ENCODE measurements at regions not wholly inside any gene's neighbourhood (a gene's known extent, or its start where the extent isn't known, plus 50 kb on each side); places are given as distances from the start of the nearest gene placed in this dataset.

DNA sequence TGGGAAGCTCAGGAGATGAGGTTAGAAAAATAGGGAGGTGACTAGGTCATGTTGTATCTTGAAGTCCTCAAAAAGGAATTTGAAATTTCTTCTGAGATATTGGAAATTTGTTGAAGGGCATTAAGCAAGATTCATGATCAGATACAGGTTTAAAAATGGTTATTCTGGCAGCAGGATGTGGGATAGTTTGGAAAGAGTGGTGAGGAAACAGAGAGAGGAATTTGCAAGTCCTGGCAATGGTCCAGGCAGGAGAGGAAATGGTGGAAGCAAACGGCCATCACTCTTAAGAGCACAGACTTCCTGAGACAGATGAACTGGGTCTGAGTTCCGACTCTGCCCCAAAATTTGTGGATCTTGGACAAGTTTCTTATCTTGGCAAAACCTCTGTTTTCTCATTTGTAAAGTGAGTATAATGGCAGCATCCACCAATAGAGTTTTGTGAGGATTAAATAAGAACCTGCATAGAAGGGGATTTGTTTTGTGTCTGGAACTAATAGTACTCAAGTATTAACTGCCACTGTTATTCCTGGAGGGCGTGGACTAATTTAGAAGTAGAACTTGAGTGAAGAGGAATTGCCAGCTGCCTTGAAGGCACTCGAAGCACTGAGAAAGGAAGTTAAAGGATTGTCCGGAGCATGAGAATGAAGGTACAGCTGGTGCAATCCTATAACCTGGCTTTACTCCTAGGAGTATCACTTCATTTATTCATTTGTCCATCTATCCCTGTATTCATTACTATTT, 99.6 kb downstream of the CCNA1 start (continued):
- TF ChIP-seq, protein P1, sequence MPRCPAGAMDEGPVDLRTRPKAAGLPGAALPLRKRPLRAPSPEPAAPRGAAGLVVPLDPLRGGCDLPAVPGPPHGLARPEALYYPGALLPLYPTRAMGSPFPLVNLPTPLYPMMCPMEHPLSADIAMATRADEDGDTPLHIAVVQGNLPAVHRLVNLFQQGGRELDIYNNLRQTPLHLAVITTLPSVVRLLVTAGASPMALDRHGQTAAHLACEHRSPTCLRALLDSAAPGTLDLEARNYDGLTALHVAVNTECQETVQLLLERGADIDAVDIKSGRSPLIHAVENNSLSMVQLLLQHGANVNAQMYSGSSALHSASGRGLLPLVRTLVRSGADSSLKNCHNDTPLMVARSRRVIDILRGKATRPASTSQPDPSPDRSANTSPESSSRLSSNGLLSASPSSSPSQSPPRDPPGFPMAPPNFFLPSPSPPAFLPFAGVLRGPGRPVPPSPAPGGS (IDR thresholded peaks at IDR 0.05) = no peak
- TF ChIP-seq PHF8 (IDR thresholded peaks at IDR 0.05; ENCODE audit: borderline replicate concordance, low read depth) (no peak), ZSCAN20 (CRISPR knock-in tag; IDR thresholded peaks at IDR 0.05) (no peak), JUN (IDR thresholded peaks at IDR 0.05) (no peak)

DNA sequence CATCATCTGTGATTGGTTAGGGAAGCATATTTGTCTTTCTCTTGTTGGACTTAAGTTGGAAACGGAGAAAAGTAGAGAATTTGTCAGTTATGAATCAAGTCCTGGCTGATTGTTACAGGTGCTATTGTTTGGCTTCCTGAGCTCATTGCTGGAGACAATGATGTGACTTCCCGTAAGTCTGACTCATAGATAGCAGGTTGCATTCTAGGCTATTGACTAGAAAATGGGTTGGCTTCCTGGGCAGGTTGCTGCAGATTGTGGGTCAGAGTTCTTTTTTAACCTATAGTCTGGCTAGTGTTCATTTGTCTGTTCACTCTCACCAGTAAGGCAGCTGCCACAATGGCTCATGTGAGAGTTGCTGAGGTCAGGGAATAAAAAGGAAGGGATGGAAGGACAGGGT, 101.5 kb downstream of the CCNA1 start:
- Histone ChIP-seq H3K4me2 (no peak overlapping the region), H3K4me3 (no peak overlapping the region), H3K9me3 (no peaks in the 10 kb centered on the region), H3K27ac (no peak overlapping the region), H3K4me1 (no peaks in the 10 kb centered on the region)
- ChIA-PET CTCF (interaction anchor here (1.2 kb wide), 1 partner anchor 114 kb away, joined by 3 read pairs; no protein-coding TSS in a partner anchor), POLR2A (no interaction called here)
- TF ChIP-seq CHD4 (IDR thresholded peaks at IDR 0.05; ENCODE audit: borderline replicate concordance) (no peak), CBX2 (IDR thresholded peaks at IDR 0.05; ENCODE audit: borderline replicate concordance, low read depth) (no peak), GATA3 (IDR thresholded peaks at IDR 0.05; ENCODE audit: borderline replicate concordance) (no peak), RFX5 (IDR thresholded peaks at IDR 0.05) (no peak), FOSB (CRISPR knock-in tag; IDR thresholded peaks at IDR 0.05) (no peak), POLR2AphosphoS2 (conservative IDR thresholded peaks at IDR 0.05; ENCODE audit: low read length) (no peak), BHLHE40 (IDR thresholded peaks at IDR 0.05; ENCODE audit: low read depth, low read length) (no peak), HOXA7 (CRISPR knock-in tag; IDR thresholded peaks at IDR 0.05) (no peak), RNF2 (IDR thresholded peaks at IDR 0.05; ENCODE audit: borderline replicate concordance, low read depth) (no peak), FOXS1 (CRISPR knock-in tag; IDR thresholded peaks at IDR 0.05) (no peak), RAD21 (conservative IDR thresholded peaks at IDR 0.05 in 1 of 2, IDR thresholded peaks at IDR 0.05 in 1 of 2) (no peak)
- TF ChIP-seq, protein P2, sequence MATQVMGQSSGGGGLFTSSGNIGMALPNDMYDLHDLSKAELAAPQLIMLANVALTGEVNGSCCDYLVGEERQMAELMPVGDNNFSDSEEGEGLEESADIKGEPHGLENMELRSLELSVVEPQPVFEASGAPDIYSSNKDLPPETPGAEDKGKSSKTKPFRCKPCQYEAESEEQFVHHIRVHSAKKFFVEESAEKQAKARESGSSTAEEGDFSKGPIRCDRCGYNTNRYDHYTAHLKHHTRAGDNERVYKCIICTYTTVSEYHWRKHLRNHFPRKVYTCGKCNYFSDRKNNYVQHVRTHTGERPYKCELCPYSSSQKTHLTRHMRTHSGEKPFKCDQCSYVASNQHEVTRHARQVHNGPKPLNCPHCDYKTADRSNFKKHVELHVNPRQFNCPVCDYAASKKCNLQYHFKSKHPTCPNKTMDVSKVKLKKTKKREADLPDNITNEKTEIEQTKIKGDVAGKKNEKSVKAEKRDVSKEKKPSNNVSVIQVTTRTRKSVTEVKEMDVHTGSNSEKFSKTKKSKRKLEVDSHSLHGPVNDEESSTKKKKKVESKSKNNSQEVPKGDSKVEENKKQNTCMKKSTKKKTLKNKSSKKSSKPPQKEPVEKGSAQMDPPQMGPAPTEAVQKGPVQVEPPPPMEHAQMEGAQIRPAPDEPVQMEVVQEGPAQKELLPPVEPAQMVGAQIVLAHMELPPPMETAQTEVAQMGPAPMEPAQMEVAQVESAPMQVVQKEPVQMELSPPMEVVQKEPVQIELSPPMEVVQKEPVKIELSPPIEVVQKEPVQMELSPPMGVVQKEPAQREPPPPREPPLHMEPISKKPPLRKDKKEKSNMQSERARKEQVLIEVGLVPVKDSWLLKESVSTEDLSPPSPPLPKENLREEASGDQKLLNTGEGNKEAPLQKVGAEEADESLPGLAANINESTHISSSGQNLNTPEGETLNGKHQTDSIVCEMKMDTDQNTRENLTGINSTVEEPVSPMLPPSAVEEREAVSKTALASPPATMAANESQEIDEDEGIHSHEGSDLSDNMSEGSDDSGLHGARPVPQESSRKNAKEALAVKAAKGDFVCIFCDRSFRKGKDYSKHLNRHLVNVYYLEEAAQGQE (IDR thresholded peaks at IDR 0.05) = no peak
- TF ChIP-seq, protein P3, sequence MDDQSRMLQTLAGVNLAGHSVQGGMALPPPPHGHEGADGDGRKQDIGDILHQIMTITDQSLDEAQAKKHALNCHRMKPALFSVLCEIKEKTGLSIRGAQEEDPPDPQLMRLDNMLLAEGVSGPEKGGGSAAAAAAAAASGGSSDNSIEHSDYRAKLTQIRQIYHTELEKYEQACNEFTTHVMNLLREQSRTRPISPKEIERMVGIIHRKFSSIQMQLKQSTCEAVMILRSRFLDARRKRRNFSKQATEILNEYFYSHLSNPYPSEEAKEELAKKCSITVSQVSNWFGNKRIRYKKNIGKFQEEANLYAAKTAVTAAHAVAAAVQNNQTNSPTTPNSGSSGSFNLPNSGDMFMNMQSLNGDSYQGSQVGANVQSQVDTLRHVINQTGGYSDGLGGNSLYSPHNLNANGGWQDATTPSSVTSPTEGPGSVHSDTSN (IDR thresholded peaks at IDR 0.05) = no peak
- 0% methylated on average over 2 of the region's 2 CpGs for WGBS (ENCODE audit: missing lambda C conversion rate)
- FAIRE-seq = no peak
- no peak for DNase-seq (ENCODE audit: low read depth in 1 of 2, low spot score in 1 of 2)
- no peak for ATAC-seq

DNA sequence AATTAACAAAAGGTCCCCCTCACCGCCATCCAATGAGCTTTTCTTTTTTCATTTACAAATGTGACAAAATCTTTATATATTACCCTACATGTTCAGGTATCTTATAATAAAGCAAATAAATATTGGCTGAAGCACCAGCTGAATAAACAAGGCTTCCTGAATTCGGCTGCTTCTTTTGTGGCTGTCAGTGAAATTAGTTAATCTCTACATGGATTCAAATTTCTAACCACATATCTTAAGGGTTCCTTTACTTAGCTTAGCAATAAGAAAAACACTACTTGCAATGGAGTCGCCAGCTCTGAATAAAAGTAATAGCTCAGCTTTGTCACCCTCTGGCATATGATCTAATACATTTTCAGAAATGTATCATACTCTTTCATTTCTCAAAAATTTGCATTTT, 104.3 kb downstream of the CCNA1 start:
- WGBS (ENCODE audit: missing lambda C conversion rate) = 10% methylated on average over 3 of the region's 3 CpGs
- POLR2A ChIA-PET = no interaction called here
- Histone ChIP-seq H3K4me3 (no peak overlapping the region), H3K9me3 (no peaks in the 10 kb centered on the region), H3K27ac (no peak overlapping the region), H3K4me2 (no peak overlapping the region), H3K4me1 (no peaks in the 10 kb centered on the region)
- no peak for TF ChIP-seq RCOR1 (IDR thresholded peaks at IDR 0.05; ENCODE audit: low read depth, low read length)
- TF ChIP-seq, protein P4, sequence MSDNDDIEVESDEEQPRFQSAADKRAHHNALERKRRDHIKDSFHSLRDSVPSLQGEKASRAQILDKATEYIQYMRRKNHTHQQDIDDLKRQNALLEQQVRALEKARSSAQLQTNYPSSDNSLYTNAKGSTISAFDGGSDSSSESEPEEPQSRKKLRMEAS (IDR thresholded peaks at IDR 0.05) = no peak
- TF ChIP-seq, protein P2 (IDR thresholded peaks at IDR 0.05) = no peak
- TF ChIP-seq EHMT2 (IDR thresholded peaks at IDR 0.05; ENCODE audit: low read depth) = no peak
- TF ChIP-seq MAFK (IDR thresholded peaks at IDR 0.05; ENCODE audit: partially characterized antibody) = no peak
- TF ChIP-seq NPAS2 (CRISPR knock-in tag; IDR thresholded peaks at IDR 0.05; ENCODE audit: borderline replicate concordance) = no peak
- TF ChIP-seq CBX8 (IDR thresholded peaks at IDR 0.05) = no peak
- TF ChIP-seq RARB (CRISPR knock-in tag; IDR thresholded peaks at IDR 0.05) = no peak
- TF ChIP-seq, protein P1 (IDR thresholded peaks at IDR 0.05) = no peak
- ATAC-seq (no peak), DNase-seq (ENCODE audit: low read depth in 1 of 2, low spot score in 1 of 2) (no peak), FAIRE-seq (no peak)
- CTCF ChIA-PET = interaction anchor here (0.6 kb wide), 1 partner anchor 501 kb away, joined by 3 read pairs; no protein-coding TSS in a partner anchor

Data from A549 (cell line).